B cell (primary cell): ENCODE measurements at regions not wholly inside any gene's neighbourhood (a gene's known extent, or its start where the extent isn't known, plus 50 kb on each side); places are given as distances from the start of the nearest gene placed in this dataset.

Experiments used
- ATAC-seq: fragments of 200-7000 bp; cut with Tn5 transposase; one replicate; pipeline ENCODE4 v1.10.0; 2021; ENCODE audit warnings: low read depth, mild to moderate bottlenecking, moderate number of reproducible peaks, moderate library complexity
- CTCF ChIA-PET: fragments of 350-600 bp; sonication (Branson Sonifier 250); formaldehyde crosslinking; loops from one replicate; lab custom pipeline; 2021; ENCODE audit warnings: antibody characterized with exemption, inconsistent platforms; lab: Charles Lee
- POLR2A ChIA-PET: fragments of 350-600 bp; sonication (Branson Sonifier 250); formaldehyde crosslinking; loops from one replicate; lab custom pipeline; 2021; ENCODE audit warnings: antibody characterized with exemption; lab: Charles Lee
- DNase-seq: peaks from one replicate; pipeline ENCODE4 v3.0.0; 2013
- H2AFZ ChIP-seq: 2 replicates; pipeline ENCODE4 v1.6.1; 2012; ENCODE audit warnings: mild to moderate bottlenecking, low read depth, low read length; ENCODE audit not compliant: insufficient read depth, poor library complexity, severe bottlenecking
- H3K27ac ChIP-seq, 2 donors: 1 replicate in 1 of 2; 2 replicates in 1 of 2; pipeline ENCODE4 v1.5.1; 2012 to 2013; ENCODE audit warnings: low read length in 2 of 2, mild to moderate bottlenecking in 2 of 2, moderate library complexity in 1 of 2
- H3K27me3 ChIP-seq, 4 experiments: fragments of 200-600 bp in 1 of 4; sonication (generic) in 1 of 4; replicated peaks in 1 of 4; 1 replicate in 2 of 4; 2 replicates in 2 of 4; pipeline versions ENCODE4 v1.6.1 to v1.7.0; 2013 to 2016; ENCODE audit warnings: low read length in 3 of 4, mild to moderate bottlenecking in 2 of 4, mixed read lengths in 1 of 4, moderate library complexity in 1 of 4; ENCODE audit not compliant: insufficient read depth in 4 of 4, control insufficient read depth in 3 of 4; ENCODE audit errors: control extremely low read depth in 1 of 4
- H3K36me3 ChIP-seq, 2 experiments: replicated peaks in 1 of 2; 1 replicate in 1 of 2; 2 replicates in 1 of 2; pipeline versions ENCODE4 v1.6.1 to v1.7.1; 2013; ENCODE audit warnings: low read length in 1 of 2; ENCODE audit not compliant: insufficient read depth in 2 of 2, control insufficient read depth in 1 of 2; ENCODE audit errors: control extremely low read depth in 1 of 2, extremely low read depth in 1 of 2
- H3K4me1 ChIP-seq, 2 donors: fragments of 200-600 bp in 1 of 2; sonication (generic) in 1 of 2; 1 replicate in 1 of 2; 2 replicates in 1 of 2; pipeline versions ENCODE4 v1.5.1 to v1.6.1; 2013 to 2017; ENCODE audit warnings: low read length in 2 of 2; ENCODE audit not compliant: control insufficient read depth in 2 of 2, insufficient read depth in 2 of 2
- H3K4me2 ChIP-seq: replicated peaks from 2 replicates; pipeline ENCODE3; 2012; ENCODE audit warnings: mild to moderate bottlenecking, low read depth, low read length; ENCODE audit not compliant: poor library complexity, severe bottlenecking
- H3K4me3 ChIP-seq, 5 experiments: fragments of 200-600 bp in 1 of 5; sonication (generic) in 1 of 5; 1 replicate in 3 of 5; 2 replicates in 2 of 5; pipeline versions ENCODE4 v1.5.1 to v1.7.0; 2011 to 2016; ENCODE audit warnings: low read length in 4 of 5, mild to moderate bottlenecking in 4 of 5, low read depth in 2 of 5, control low read depth in 1 of 5, moderate library complexity in 1 of 5; ENCODE audit not compliant: insufficient read depth in 1 of 5; ENCODE audit errors: control extremely low read depth in 1 of 5, extremely low read depth in 1 of 5
- H3K79me2 ChIP-seq: fragments of 200-600 bp; sonication (generic); one replicate; pipeline ENCODE4 v1.6.0; 2016; ENCODE audit warnings: low read length; ENCODE audit not compliant: control insufficient read depth, insufficient read depth
- H3K9ac ChIP-seq: fragments of 200-600 bp; sonication (generic); 2 replicates; pipeline ENCODE4 v1.6.1; 2017; ENCODE audit warnings: mild to moderate bottlenecking, low read length, moderate library complexity
- H3K9me3 ChIP-seq, 3 donors: one replicate each; pipeline versions ENCODE4 v1.6.1 to v1.7.1; 2013; ENCODE audit warnings: low read length in 2 of 3; ENCODE audit not compliant: control insufficient read depth in 2 of 3, insufficient read depth in 1 of 3; ENCODE audit errors: control extremely low read depth in 1 of 3
- H4K20me1 ChIP-seq: 2 replicates; pipeline ENCODE4 v1.6.0; 2012; ENCODE audit warnings: mild to moderate bottlenecking, low read length; ENCODE audit not compliant: insufficient read depth, control insufficient read depth, poor library complexity, severe bottlenecking
- H3K27ac Mint-ChIP-seq: one replicate; pipeline ENCODE4 v1.8.0; 2021; ENCODE audit warnings: mixed read lengths
- H3K27me3 Mint-ChIP-seq: one replicate; pipeline ENCODE4 v1.8.0; 2021; ENCODE audit warnings: mixed read lengths
- H3K4me1 Mint-ChIP-seq: one replicate; pipeline ENCODE4 v1.8.0; 2021; ENCODE audit warnings: mixed read lengths
- H3K4me3 Mint-ChIP-seq: one replicate; pipeline ENCODE4 v1.8.0; 2021; ENCODE audit warnings: mixed read lengths
- H3K9me3 Mint-ChIP-seq: one replicate; pipeline ENCODE4 v1.8.0; 2022; ENCODE audit warnings: mixed read lengths; ENCODE audit not compliant: insufficient read depth
- EZH2 ChIP-seq: IDR thresholded peaks from 2 replicates; pipeline ENCODE4 v1.6.1; 2012; ENCODE audit warnings: borderline replicate concordance, low read depth, mild to moderate bottlenecking, moderate library complexity, low read length; ENCODE audit not compliant: insufficient read depth, poor library complexity, severe bottlenecking
- WGBS: methylation state at CpG from one replicate; pipeline ENCODE4 v1.1.5; 2013; ENCODE audit warnings: missing lambda C conversion rate; ENCODE audit not compliant: insufficient coverage; 5-methylcytosine and 5-hydroxymethylcytosine counted together
- intact Hi-C: fragments of 100-400 bp; cut with micrococcal nuclease; formaldehyde crosslinking; loops from one replicate; pipeline ENCODE4 v1.10.0; 2022
- TF ChIP-seq, protein P1 (sequence below): fragments of 200-600 bp; IDR thresholded peaks from one replicate; pipeline ENCODE4 v1.8.0; 2022; ENCODE audit warnings: antibody characterized with exemption, mild to moderate bottlenecking

DNA sequence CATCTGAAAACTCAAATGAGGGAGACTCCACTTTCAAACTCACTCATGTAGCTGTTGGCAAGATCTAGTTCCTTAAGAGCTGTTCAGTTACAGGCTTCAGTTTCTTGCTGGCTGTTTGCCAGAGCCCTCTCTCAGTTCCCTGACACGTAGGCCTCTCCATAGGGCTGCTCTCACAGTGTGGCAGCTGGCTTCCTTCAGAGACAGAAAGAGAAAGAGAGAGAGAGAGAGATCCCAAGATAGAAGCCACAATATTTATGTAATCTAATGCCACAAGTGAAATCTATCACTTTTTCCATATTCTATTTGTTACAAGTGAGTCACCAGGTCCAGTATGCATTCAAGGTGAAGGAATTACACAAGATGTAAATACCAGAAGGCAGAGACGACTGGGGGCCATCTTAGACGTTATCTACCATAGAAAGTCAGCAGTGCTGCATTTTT lies 168.8 kb downstream of the RCN1 start:
- H3K9me3 Mint-ChIP-seq, result no peaks in the 10 kb centered on the region
- Histone ChIP-seq H3K27ac (no peak overlapping the region), H3K4me2 (no peak overlapping the region), H2AFZ (no peak overlapping the region), H3K79me2 (no peaks in the 10 kb centered on the region), H4K20me1 (no peaks in the 10 kb centered on the region), H3K36me3 (no peaks in the 10 kb centered on the region), H3K27me3 (no peaks in the 10 kb centered on the region), H3K4me1 (no peaks in the 10 kb centered on the region), H3K4me3 (no peak overlapping the region), H3K9ac (no peak overlapping the region), H3K9me3 (no peaks in the 10 kb centered on the region)
- H3K27ac Mint-ChIP-seq, result no peak overlapping the region
- WGBS, result 64% methylated on average over 3 of the region's 3 CpGs
- peaks cover 7% of the 10 kb centered on the region for H3K27me3 Mint-ChIP-seq
- DNase-seq (no peak), ATAC-seq (no peak)
- intact Hi-C loops, result no loop called here
- POLR2A ChIA-PET, result no interaction called here
- CTCF ChIA-PET, result no interaction called here
- no peak overlapping the region for H3K4me3 Mint-ChIP-seq
- TF ChIP-seq, protein P1, sequence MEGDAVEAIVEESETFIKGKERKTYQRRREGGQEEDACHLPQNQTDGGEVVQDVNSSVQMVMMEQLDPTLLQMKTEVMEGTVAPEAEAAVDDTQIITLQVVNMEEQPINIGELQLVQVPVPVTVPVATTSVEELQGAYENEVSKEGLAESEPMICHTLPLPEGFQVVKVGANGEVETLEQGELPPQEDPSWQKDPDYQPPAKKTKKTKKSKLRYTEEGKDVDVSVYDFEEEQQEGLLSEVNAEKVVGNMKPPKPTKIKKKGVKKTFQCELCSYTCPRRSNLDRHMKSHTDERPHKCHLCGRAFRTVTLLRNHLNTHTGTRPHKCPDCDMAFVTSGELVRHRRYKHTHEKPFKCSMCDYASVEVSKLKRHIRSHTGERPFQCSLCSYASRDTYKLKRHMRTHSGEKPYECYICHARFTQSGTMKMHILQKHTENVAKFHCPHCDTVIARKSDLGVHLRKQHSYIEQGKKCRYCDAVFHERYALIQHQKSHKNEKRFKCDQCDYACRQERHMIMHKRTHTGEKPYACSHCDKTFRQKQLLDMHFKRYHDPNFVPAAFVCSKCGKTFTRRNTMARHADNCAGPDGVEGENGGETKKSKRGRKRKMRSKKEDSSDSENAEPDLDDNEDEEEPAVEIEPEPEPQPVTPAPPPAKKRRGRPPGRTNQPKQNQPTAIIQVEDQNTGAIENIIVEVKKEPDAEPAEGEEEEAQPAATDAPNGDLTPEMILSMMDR, result no peak
- TF ChIP-seq EZH2, result no peak
- no peaks in the 10 kb centered on the region for H3K4me1 Mint-ChIP-seq

DNA sequence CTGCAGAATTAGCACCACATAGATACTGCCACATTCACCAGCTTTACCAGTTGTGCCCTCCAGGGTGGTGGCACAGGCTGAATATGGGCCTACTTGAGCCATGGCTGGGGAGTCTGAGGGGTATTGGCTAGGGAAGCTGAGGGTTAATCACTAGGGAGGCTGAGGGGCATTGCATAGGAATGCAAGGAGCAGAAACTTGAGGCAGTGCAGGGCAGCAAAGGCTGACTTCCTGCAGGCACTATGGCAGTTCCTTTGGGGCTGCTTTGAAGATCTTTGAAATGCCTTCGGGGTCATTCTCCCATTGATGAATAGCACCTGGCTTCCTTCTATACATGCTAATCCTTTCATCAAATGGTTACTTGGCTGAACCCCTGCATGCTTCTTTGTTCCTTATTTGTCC lies 171.5 kb downstream of the RCN1 start:
- no peaks in the 10 kb centered on the region for H3K9me3 ChIP-seq
- no peak overlapping the region for H3K9ac ChIP-seq
- no peak overlapping the region for H3K4me3 Mint-ChIP-seq
- TF ChIP-seq, protein P1, result no peak
- TF ChIP-seq EZH2, result no peak
- H3K27me3 ChIP-seq, result no peaks in the 10 kb centered on the region
- peaks cover 13% of the 10 kb centered on the region for H3K27me3 Mint-ChIP-seq
- no peaks in the 10 kb centered on the region for H3K4me1 ChIP-seq
- no peaks in the 10 kb centered on the region for H3K36me3 ChIP-seq
- no peak overlapping the region for H3K27ac ChIP-seq
- H3K27ac Mint-ChIP-seq, result no peak overlapping the region
- H3K4me1 Mint-ChIP-seq, result no peaks in the 10 kb centered on the region
- intact Hi-C loops, result no loop called here
- CTCF ChIA-PET, result no interaction called here
- no peaks in the 10 kb centered on the region for H4K20me1 ChIP-seq
- POLR2A ChIA-PET, result no interaction called here
- H3K9me3 Mint-ChIP-seq, result no peaks in the 10 kb centered on the region
- H3K79me2 ChIP-seq, result no peaks in the 10 kb centered on the region
- DNase-seq (no peak), ATAC-seq (no peak)
- no peak overlapping the region for H3K4me3 ChIP-seq
- H2AFZ ChIP-seq, result no peak overlapping the region
- WGBS, result 86% methylated on average over 1 of the region's 1 CpG
- no peak overlapping the region for H3K4me2 ChIP-seq
